Neural cell (in vitro differentiated cells): ENCODE measurements at regions not wholly inside any gene's neighbourhood (a gene's known extent, or its start where the extent isn't known, plus 50 kb on each side); places are given as distances from the start of the nearest gene placed in this dataset.

Experiments
- H2AFZ ChIP-seq: fragments of 200-600, 300-800 bp; sonication (generic), shearing (Covaris generic); 2 replicates; pipeline ENCODE4 v1.6.0; 2014; ENCODE audit warnings: low read depth, mild to moderate bottlenecking, antibody characterized with exemption, low read length, moderate library complexity
- H3F3A ChIP-seq: fragments of 200-600 bp; shearing (Covaris generic); 2 replicates; pipeline ENCODE4 v1.6.1; 2016; ENCODE audit warnings: mild to moderate bottlenecking, moderate library complexity, mixed read lengths, antibody characterized with exemption, low read length; ENCODE audit not compliant: insufficient read depth, poor library complexity, severe bottlenecking
- H3K27ac ChIP-seq: fragments of 200-600, 300-800 bp; sonication (generic), shearing (Covaris generic); 2 replicates; pipeline ENCODE4 v1.5.1; 2014; ENCODE audit warnings: mild to moderate bottlenecking, low read length, moderate library complexity
- H3K27me3 ChIP-seq: fragments of 300-800, 200-600 bp; sonication (generic), shearing (Covaris generic); 2 replicates; pipeline ENCODE4 v1.6.0; 2014; ENCODE audit warnings: mild to moderate bottlenecking, low read depth, low read length, moderate library complexity; ENCODE audit not compliant: insufficient read depth
- H3K36me3 ChIP-seq: fragments of 300-800, 200-600 bp; sonication (generic), shearing (Covaris generic); 2 replicates; pipeline ENCODE4 v1.5.1; 2014; ENCODE audit warnings: mild to moderate bottlenecking, antibody characterized with exemption, low read length, moderate library complexity; ENCODE audit not compliant: insufficient read depth
- H3K4me2 ChIP-seq: fragments of 300-800, 200-600 bp; sonication (generic), shearing (Covaris generic); 2 replicates; pipeline ENCODE4 v1.6.0; 2014; ENCODE audit warnings: mild to moderate bottlenecking, low read length
- H3K4me3 ChIP-seq: fragments of 300-800, 200-600 bp; sonication (generic), shearing (Covaris generic); 2 replicates; pipeline ENCODE4 v1.5.1; 2014; ENCODE audit warnings: mild to moderate bottlenecking, low read length, moderate library complexity
- H3K79me2 ChIP-seq: fragments of 200-600 bp; shearing (Covaris generic); replicated peaks from 2 replicates; pipeline ENCODE4 v1.6.0; 2014; ENCODE audit warnings: mild to moderate bottlenecking, low read length, moderate library complexity; ENCODE audit not compliant: insufficient read depth
- H3K9ac ChIP-seq: fragments of 300-800, 200-600 bp; sonication (generic), shearing (Covaris generic); 2 replicates; pipeline ENCODE4 v1.6.1; 2016; ENCODE audit warnings: mild to moderate bottlenecking, low read length, mixed read lengths
- H3K9me2 ChIP-seq: fragments of 200-600 bp; shearing (Covaris generic); 2 replicates; pipeline ENCODE4 v1.6.1; 2016; ENCODE audit warnings: mild to moderate bottlenecking, low read length, mixed read lengths; ENCODE audit not compliant: insufficient read depth
- H3K9me3 ChIP-seq: fragments of 200-600, 300-800 bp; sonication (generic), shearing (Covaris generic); 2 replicates; pipeline ENCODE4 v1.6.1; 2016; ENCODE audit warnings: mild to moderate bottlenecking, mixed run types, low read length, moderate library complexity, mixed read lengths
- H4K20me1 ChIP-seq: fragments of 200-600 bp; shearing (Covaris generic); 2 replicates; pipeline ENCODE4 v1.6.1; 2016; ENCODE audit warnings: mild to moderate bottlenecking, mixed run types; ENCODE audit not compliant: insufficient read depth
- EP300 ChIP-seq: fragments of 450-650 bp; conservative IDR thresholded peaks from 2 replicates; pipeline ENCODE4 v1.6.1; 2014; ENCODE audit warnings: antibody characterized with exemption, mild to moderate bottlenecking, moderate library complexity; ENCODE audit not compliant: poor library complexity, severe bottlenecking
- EZH2 ChIP-seq: fragments of 200-600, 300-800 bp; shearing (Covaris generic), sonication (generic); IDR thresholded peaks from 2 replicates; pipeline ENCODE4 v1.6.1; 2014; ENCODE audit warnings: antibody characterized with exemption, low read length, borderline replicate concordance, mild to moderate bottlenecking; ENCODE audit not compliant: insufficient read depth, poor library complexity, severe bottlenecking
- MXI1 ChIP-seq: fragments of 450-650 bp; conservative IDR thresholded peaks from 2 replicates; pipeline ENCODE4 v1.6.1; 2014; ENCODE audit warnings: antibody characterized with exemption, mild to moderate bottlenecking; ENCODE audit not compliant: poor library complexity, severe bottlenecking
- POLR2AphosphoS5 ChIP-seq: IDR thresholded peaks from 2 replicates; pipeline ENCODE4 v1.6.1; 2012
- RAD21 ChIP-seq: fragments of 450-650 bp; conservative IDR thresholded peaks from 2 replicates; pipeline ENCODE4 v1.6.1; 2014; ENCODE audit warnings: antibody characterized with exemption, mild to moderate bottlenecking, moderate library complexity
- SMC3 ChIP-seq: fragments of 450-650 bp; conservative IDR thresholded peaks from 2 replicates; pipeline ENCODE4 v1.6.1; 2014; ENCODE audit warnings: antibody characterized with exemption, mild to moderate bottlenecking, moderate library complexity; ENCODE audit not compliant: poor library complexity
- TAF1 ChIP-seq: IDR thresholded peaks from 2 replicates; pipeline ENCODE4 v1.6.1; 2012; ENCODE audit warnings: low read depth
- TF ChIP-seq, protein P1 (sequence below): IDR thresholded peaks from 2 replicates; pipeline ENCODE4 v1.6.1; 2012; ENCODE audit warnings: borderline replicate concordance
- TF ChIP-seq, protein P2 (sequence below): fragments of 450-650 bp; IDR thresholded peaks from 2 replicates; pipeline ENCODE4 v1.5.1; 2014; ENCODE audit warnings: antibody characterized with exemption, mild to moderate bottlenecking, moderate library complexity; ENCODE audit not compliant: poor library complexity, severe bottlenecking

DNA sequence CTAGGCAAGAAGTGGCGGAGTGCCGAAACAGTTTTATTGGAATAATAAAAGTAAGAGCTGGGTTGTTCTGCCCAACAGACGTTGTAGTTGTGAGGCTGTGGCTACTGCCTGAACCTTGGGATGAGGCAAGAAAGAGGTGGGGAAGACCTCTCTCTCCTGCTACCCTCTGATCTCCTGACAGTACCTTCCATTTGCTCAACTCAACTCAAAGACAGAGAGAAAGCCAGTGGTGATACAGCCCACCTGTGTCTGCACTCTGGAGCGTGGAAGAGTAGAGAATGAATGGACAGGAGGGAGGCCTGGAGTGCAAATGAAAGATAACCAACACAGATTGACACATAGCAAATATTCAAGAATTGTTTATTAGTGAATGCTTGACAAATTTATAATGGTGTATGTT lies 590.3 kb downstream of the NYAP2 start:
- Histone ChIP-seq H3K27ac (no peak overlapping the region), H3K4me3 (no peak overlapping the region), H3K9me2 (no peaks in the 10 kb centered on the region), H3K27me3 (no peaks in the 10 kb centered on the region), H3K79me2 (no peaks in the 10 kb centered on the region), H3K9me3 (no peaks in the 10 kb centered on the region), H4K20me1 (no peaks in the 10 kb centered on the region), H3K9ac (no peak overlapping the region), H3F3A (no peaks in the 10 kb centered on the region), H3K36me3 (no peaks in the 10 kb centered on the region), H3K4me2 (no peak overlapping the region), H2AFZ (no peak overlapping the region)
- TF ChIP-seq EZH2 (no peak), TAF1 (no peak), MXI1 (no peak), SMC3 (no peak), RAD21 (no peak), EP300 (no peak), POLR2AphosphoS5 (no peak)
- TF ChIP-seq, protein P1, sequence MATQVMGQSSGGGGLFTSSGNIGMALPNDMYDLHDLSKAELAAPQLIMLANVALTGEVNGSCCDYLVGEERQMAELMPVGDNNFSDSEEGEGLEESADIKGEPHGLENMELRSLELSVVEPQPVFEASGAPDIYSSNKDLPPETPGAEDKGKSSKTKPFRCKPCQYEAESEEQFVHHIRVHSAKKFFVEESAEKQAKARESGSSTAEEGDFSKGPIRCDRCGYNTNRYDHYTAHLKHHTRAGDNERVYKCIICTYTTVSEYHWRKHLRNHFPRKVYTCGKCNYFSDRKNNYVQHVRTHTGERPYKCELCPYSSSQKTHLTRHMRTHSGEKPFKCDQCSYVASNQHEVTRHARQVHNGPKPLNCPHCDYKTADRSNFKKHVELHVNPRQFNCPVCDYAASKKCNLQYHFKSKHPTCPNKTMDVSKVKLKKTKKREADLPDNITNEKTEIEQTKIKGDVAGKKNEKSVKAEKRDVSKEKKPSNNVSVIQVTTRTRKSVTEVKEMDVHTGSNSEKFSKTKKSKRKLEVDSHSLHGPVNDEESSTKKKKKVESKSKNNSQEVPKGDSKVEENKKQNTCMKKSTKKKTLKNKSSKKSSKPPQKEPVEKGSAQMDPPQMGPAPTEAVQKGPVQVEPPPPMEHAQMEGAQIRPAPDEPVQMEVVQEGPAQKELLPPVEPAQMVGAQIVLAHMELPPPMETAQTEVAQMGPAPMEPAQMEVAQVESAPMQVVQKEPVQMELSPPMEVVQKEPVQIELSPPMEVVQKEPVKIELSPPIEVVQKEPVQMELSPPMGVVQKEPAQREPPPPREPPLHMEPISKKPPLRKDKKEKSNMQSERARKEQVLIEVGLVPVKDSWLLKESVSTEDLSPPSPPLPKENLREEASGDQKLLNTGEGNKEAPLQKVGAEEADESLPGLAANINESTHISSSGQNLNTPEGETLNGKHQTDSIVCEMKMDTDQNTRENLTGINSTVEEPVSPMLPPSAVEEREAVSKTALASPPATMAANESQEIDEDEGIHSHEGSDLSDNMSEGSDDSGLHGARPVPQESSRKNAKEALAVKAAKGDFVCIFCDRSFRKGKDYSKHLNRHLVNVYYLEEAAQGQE, result no peak
- TF ChIP-seq, protein P2, sequence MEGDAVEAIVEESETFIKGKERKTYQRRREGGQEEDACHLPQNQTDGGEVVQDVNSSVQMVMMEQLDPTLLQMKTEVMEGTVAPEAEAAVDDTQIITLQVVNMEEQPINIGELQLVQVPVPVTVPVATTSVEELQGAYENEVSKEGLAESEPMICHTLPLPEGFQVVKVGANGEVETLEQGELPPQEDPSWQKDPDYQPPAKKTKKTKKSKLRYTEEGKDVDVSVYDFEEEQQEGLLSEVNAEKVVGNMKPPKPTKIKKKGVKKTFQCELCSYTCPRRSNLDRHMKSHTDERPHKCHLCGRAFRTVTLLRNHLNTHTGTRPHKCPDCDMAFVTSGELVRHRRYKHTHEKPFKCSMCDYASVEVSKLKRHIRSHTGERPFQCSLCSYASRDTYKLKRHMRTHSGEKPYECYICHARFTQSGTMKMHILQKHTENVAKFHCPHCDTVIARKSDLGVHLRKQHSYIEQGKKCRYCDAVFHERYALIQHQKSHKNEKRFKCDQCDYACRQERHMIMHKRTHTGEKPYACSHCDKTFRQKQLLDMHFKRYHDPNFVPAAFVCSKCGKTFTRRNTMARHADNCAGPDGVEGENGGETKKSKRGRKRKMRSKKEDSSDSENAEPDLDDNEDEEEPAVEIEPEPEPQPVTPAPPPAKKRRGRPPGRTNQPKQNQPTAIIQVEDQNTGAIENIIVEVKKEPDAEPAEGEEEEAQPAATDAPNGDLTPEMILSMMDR, result no peak

DNA sequence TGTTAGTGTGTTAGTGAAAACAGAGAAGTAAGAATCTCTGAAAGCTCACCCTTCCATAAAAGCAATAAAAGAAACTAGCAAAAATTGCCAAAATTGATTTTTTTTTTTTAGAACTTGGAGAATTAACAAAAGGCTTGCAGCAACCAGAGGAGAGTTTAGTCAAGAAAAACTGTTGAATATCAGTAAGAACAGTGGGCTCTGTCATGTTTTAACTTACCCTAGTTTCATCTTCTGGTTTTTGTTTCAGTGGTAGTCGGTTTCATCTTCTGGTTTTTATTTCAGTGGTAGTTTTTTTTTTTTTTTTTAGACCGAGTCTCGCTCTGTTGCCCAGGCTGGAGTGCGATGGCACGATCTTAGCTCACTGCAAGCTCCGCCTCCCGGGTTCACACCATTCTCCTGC lies 580.9 kb downstream of the NYAP2 start:
- TF ChIP-seq, protein P1, result no peak
- TF ChIP-seq RAD21 (no peak), EP300 (no peak), SMC3 (no peak), EZH2 (no peak), MXI1 (no peak), TAF1 (no peak)
- TF ChIP-seq, protein P2, result no peak
- no peak overlapping the region for H3K4me2 ChIP-seq

More for the DNA sequence above, 580.9 kb downstream of the NYAP2 start:
- H3K27me3 ChIP-seq, result no peaks in the 10 kb centered on the region
- H4K20me1 ChIP-seq, result no peaks in the 10 kb centered on the region
- no peak overlapping the region for H3K9ac ChIP-seq
- no peaks in the 10 kb centered on the region for H3F3A ChIP-seq
- no peaks in the 10 kb centered on the region for H3K9me3 ChIP-seq
- H3K9me2 ChIP-seq, result no peaks in the 10 kb centered on the region
- no peaks in the 10 kb centered on the region for H3K79me2 ChIP-seq
- H2AFZ ChIP-seq, result no peak overlapping the region
- no peaks in the 10 kb centered on the region for H3K36me3 ChIP-seq
- H3K27ac ChIP-seq, result no peak overlapping the region
- H3K4me3 ChIP-seq, result no peak overlapping the region
